Loucy (cell line): ENCODE measurements at regions not wholly inside any gene's neighbourhood (a gene's known extent, or its start where the extent isn't known, plus 50 kb on each side); places are given as distances from the start of the nearest gene placed in this dataset.

ENCODE experiments used
- H2AFZ ChIP-seq: fragments of 200-600 bp; sonication (generic); 2 replicates; pipeline ENCODE4 v1.6.0; 2016; ENCODE audit warnings: antibody characterized with exemption, mild to moderate bottlenecking, low read length, moderate library complexity
- H3F3A ChIP-seq: fragments of 200-600 bp; 2 replicates; pipeline ENCODE4 v1.6.0; 2016; ENCODE audit warnings: antibody characterized with exemption, low read depth, mild to moderate bottlenecking
- H3K27me3 ChIP-seq: fragments of 200-600 bp; sonication (generic); 2 replicates; pipeline ENCODE4 v1.6.1; 2014; ENCODE audit warnings: low read length, mild to moderate bottlenecking; ENCODE audit not compliant: insufficient read depth, poor library complexity, severe bottlenecking
- H3K36me3 ChIP-seq: fragments of 200-600 bp; sonication (generic); 2 replicates; pipeline ENCODE4 v1.6.1; 2016; ENCODE audit warnings: low read length; ENCODE audit not compliant: insufficient read depth
- H3K4me1 ChIP-seq: fragments of 200-600 bp; sonication (generic); 2 replicates; pipeline ENCODE4 v1.5.1; 2014; ENCODE audit warnings: low read length, mild to moderate bottlenecking; ENCODE audit not compliant: insufficient read depth, poor library complexity, severe bottlenecking
- H3K4me2 ChIP-seq: fragments of 200-600 bp; sonication (generic); 2 replicates; pipeline ENCODE4 v1.6.0; 2014; ENCODE audit warnings: antibody characterized with exemption, low read length, low read depth, mild to moderate bottlenecking; ENCODE audit not compliant: poor library complexity, severe bottlenecking
- H3K4me3 ChIP-seq: fragments of 200-600 bp; sonication (generic); 2 replicates; pipeline ENCODE4 v1.5.1; 2014; ENCODE audit warnings: low read length, mild to moderate bottlenecking, mixed read lengths; ENCODE audit not compliant: poor library complexity, severe bottlenecking
- H3K79me2 ChIP-seq: fragments of 200-600 bp; sonication (generic); 2 replicates; pipeline ENCODE4 v1.6.1; 2014; ENCODE audit warnings: low read length; ENCODE audit not compliant: insufficient read depth
- H3K9ac ChIP-seq: fragments of 200-600 bp; sonication (generic); 2 replicates; pipeline ENCODE4 v1.6.0; 2014; ENCODE audit warnings: mild to moderate bottlenecking, low read depth, low read length, moderate library complexity; ENCODE audit not compliant: poor library complexity, severe bottlenecking
- H3K9me2 ChIP-seq: fragments of 200-600 bp; sonication (generic); replicated peaks from 2 replicates; pipeline ENCODE4 v1.6.1; 2016; ENCODE audit warnings: low read depth, low read length, mixed read lengths
- H3K9me3 ChIP-seq: fragments of 200-600 bp; sonication (generic); 2 replicates; pipeline ENCODE4 v1.6.1; 2014; ENCODE audit warnings: mild to moderate bottlenecking, antibody characterized with exemption, low read length, low read depth; ENCODE audit not compliant: insufficient read depth
- H4K20me1 ChIP-seq: fragments of 200-600 bp; sonication (generic); 2 replicates; pipeline ENCODE4 v1.6.0; 2014; ENCODE audit warnings: antibody characterized with exemption, low read length, mild to moderate bottlenecking; ENCODE audit not compliant: insufficient read depth, poor library complexity, severe bottlenecking
- CTCF ChIP-seq: fragments of 200-600 bp; sonication (generic); conservative IDR thresholded peaks from 2 replicates; pipeline ENCODE4 v1.5.1; 2014; ENCODE audit warnings: mild to moderate bottlenecking, antibody characterized with exemption, low read length
- EZH2phosphoT487 ChIP-seq: fragments of 200-600 bp; IDR thresholded peaks from 2 replicates; pipeline ENCODE4 v1.6.1; 2018; ENCODE audit warnings: antibody characterized with exemption, mild to moderate bottlenecking, moderate library complexity, borderline replicate concordance

- no peaks in the 10 kb centered on the region for H4K20me1 ChIP-seq
- H3K4me2 ChIP-seq, result no peak overlapping the region
- H2AFZ ChIP-seq, result no peak overlapping the region
- H3K4me3 ChIP-seq, result no peak overlapping the region
- no peaks in the 10 kb centered on the region for H3K4me1 ChIP-seq
- H3K9me3 ChIP-seq, result no peaks in the 10 kb centered on the region
- TF ChIP-seq CTCF (no peak), EZH2phosphoT487 (no peak)
- no peaks in the 10 kb centered on the region for H3F3A ChIP-seq
- H3K36me3 ChIP-seq, result no peaks in the 10 kb centered on the region
- no peaks in the 10 kb centered on the region for H3K79me2 ChIP-seq
- H3K9ac ChIP-seq, result no peak overlapping the region
- H3K9me2 ChIP-seq, result no peaks in the 10 kb centered on the region
- H3K27me3 ChIP-seq, result no peaks in the 10 kb centered on the region
These were observed 302.7 kb downstream of the DUSP10 start for GRCh38 chr1:221439008-221439746.

GRCh38 chr1:221439747-221440501 lies 302.0 kb downstream of the DUSP10 start:
- H2AFZ ChIP-seq, result no peak overlapping the region
- no peaks in the 10 kb centered on the region for H4K20me1 ChIP-seq
- H3K4me2 ChIP-seq, result no peak overlapping the region
- no peak overlapping the region for H3K9ac ChIP-seq
- H3K4me1 ChIP-seq, result no peaks in the 10 kb centered on the region
- H3K9me3 ChIP-seq, result no peaks in the 10 kb centered on the region
- no peak overlapping the region for H3K4me3 ChIP-seq
- H3K79me2 ChIP-seq, result no peaks in the 10 kb centered on the region
- H3K9me2 ChIP-seq, result no peaks in the 10 kb centered on the region
- TF ChIP-seq CTCF, result no peak
- TF ChIP-seq EZH2phosphoT487, result no peak
- no peaks in the 10 kb centered on the region for H3K27me3 ChIP-seq
- no peaks in the 10 kb centered on the region for H3K36me3 ChIP-seq
- H3F3A ChIP-seq, result no peaks in the 10 kb centered on the region

GRCh38 chr1:221440658-221441057 lies 301.2 kb downstream of the DUSP10 start:
- Histone ChIP-seq H3K9ac (no peak overlapping the region), H3K4me2 (no peak overlapping the region)

More at GRCh38 chr1:221440658-221441057, 301.2 kb downstream of the DUSP10 start:
- H3K36me3 ChIP-seq, result no peaks in the 10 kb centered on the region
- no peak overlapping the region for H2AFZ ChIP-seq
- no peaks in the 10 kb centered on the region for H4K20me1 ChIP-seq
- H3K9me3 ChIP-seq, result no peaks in the 10 kb centered on the region
- no peaks in the 10 kb centered on the region for H3K9me2 ChIP-seq
- TF ChIP-seq CTCF, result no peak
- no peak for TF ChIP-seq EZH2phosphoT487
- H3K4me3 ChIP-seq, result no peak overlapping the region
- no peaks in the 10 kb centered on the region for H3K4me1 ChIP-seq
- no peaks in the 10 kb centered on the region for H3K27me3 ChIP-seq
- H3K79me2 ChIP-seq, result no peaks in the 10 kb centered on the region
- no peaks in the 10 kb centered on the region for H3F3A ChIP-seq
